RWPE2 (cell line): ENCODE measurements at regions not wholly inside any gene's neighbourhood (a gene's known extent, or its start where the extent isn't known, plus 50 kb on each side); places are given as distances from the start of the nearest gene placed in this dataset.

Source experiments
- ATAC-seq: fragments of 200-7000 bp; cut with Tn5 transposase; 3 replicates; pipeline ENCODE4 v1.9.1; 2021; ENCODE audit warnings: low read depth
- DNase-seq: peaks from one replicate; pipeline ENCODE4 v3.0.0-alpha.2; 2020; ENCODE audit warnings: low spot score
- H3K27ac ChIP-seq: fragments of 450-650 bp; 2 replicates; pipeline ENCODE4 v1.5.1; 2017; ENCODE audit warnings: mild to moderate bottlenecking; ENCODE audit not compliant: poor library complexity, severe bottlenecking
- H3K27me3 ChIP-seq: fragments of 250-450 bp; sonication (Bioruptor Pico); 2 replicates; pipeline ENCODE4 v1.5.1; 2021; ENCODE audit warnings: mild to moderate bottlenecking, moderate library complexity; ENCODE audit not compliant: insufficient read depth, poor library complexity, severe bottlenecking
- H3K36me3 ChIP-seq: fragments of 250-450 bp; sonication (Bioruptor Pico); 2 replicates; pipeline ENCODE4 v1.5.1; 2020; ENCODE audit warnings: low read depth, mild to moderate bottlenecking, moderate library complexity
- H3K4me1 ChIP-seq: fragments of 250-450 bp; sonication (Bioruptor Pico); 2 replicates; pipeline ENCODE4 v1.5.1; 2021; ENCODE audit warnings: mild to moderate bottlenecking, moderate library complexity; ENCODE audit not compliant: insufficient read depth, poor library complexity, severe bottlenecking
- H3K4me3 ChIP-seq: fragments of 250-450 bp; sonication (Bioruptor Pico); 2 replicates; pipeline ENCODE4 v1.5.1; 2021; ENCODE audit warnings: mild to moderate bottlenecking, moderate library complexity; ENCODE audit not compliant: severe bottlenecking
- H3K9me3 ChIP-seq: fragments of 250-450 bp; sonication (Bioruptor Pico); 2 replicates; pipeline ENCODE4 v1.5.1; 2021; ENCODE audit warnings: mild to moderate bottlenecking, moderate library complexity; ENCODE audit not compliant: severe bottlenecking
- TF ChIP-seq, protein P1 (sequence below): fragments of 450-650 bp; IDR thresholded peaks from one replicate; pipeline ENCODE4 v1.5.1; 2017; ENCODE audit warnings: mild to moderate bottlenecking, moderate library complexity; ENCODE audit not compliant: poor library complexity, severe bottlenecking

DNA sequence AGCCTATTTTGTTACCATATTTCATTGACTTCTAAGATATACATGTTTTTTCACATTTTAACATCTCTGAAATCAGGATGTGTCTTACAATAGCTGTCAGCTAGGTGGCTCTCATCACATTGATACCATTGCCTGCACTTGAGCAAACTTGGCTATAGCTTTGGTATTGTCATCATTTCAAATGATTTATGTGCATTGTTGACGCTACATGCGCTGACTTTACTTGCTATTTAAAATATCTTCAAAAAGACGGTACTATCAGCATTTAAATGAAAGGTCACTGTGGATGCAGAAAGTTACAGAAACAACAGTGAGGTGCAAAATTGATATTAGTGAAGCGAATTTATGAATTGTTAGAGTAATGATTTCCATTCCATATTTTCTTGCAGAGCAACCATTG lies 54.0 kb upstream of the ABHD2 start:
- ATAC-seq (peak; percentile 67), DNase-seq (no peak)
- Histone ChIP-seq H3K36me3 (no peaks in the 10 kb centered on the region), H3K27ac (no peak overlapping the region), H3K27me3 (no peaks in the 10 kb centered on the region), H3K4me1 (no peaks in the 10 kb centered on the region), H3K9me3 (no peaks in the 10 kb centered on the region), H3K4me3 (no peak overlapping the region)
- TF ChIP-seq, protein P1, sequence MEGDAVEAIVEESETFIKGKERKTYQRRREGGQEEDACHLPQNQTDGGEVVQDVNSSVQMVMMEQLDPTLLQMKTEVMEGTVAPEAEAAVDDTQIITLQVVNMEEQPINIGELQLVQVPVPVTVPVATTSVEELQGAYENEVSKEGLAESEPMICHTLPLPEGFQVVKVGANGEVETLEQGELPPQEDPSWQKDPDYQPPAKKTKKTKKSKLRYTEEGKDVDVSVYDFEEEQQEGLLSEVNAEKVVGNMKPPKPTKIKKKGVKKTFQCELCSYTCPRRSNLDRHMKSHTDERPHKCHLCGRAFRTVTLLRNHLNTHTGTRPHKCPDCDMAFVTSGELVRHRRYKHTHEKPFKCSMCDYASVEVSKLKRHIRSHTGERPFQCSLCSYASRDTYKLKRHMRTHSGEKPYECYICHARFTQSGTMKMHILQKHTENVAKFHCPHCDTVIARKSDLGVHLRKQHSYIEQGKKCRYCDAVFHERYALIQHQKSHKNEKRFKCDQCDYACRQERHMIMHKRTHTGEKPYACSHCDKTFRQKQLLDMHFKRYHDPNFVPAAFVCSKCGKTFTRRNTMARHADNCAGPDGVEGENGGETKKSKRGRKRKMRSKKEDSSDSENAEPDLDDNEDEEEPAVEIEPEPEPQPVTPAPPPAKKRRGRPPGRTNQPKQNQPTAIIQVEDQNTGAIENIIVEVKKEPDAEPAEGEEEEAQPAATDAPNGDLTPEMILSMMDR: peak; percentile 87

DNA sequence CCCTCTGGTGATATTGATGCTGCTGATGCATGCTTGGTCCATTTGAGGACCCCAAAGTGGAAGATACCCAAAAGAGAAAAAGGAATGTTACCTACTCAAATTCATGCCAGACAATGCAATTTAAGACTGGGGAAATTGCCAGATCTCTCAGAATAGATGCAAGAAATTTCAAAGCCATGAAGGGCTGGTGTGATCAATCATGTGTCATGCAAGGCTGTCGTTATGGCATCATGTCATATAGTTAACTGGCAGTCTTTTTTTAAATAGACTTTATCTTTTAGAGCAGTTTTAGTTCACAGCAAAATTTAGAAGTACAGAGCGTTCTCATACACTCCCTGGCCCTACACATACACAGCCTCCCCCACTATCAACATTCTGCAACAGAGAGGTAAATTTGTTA lies 53.1 kb upstream of the ABHD2 start:
- DNase-seq (no peak), ATAC-seq (no peak)
- Histone ChIP-seq H3K4me3 (no peak overlapping the region), H3K4me1 (no peaks in the 10 kb centered on the region), H3K27ac (no peak overlapping the region), H3K27me3 (no peaks in the 10 kb centered on the region), H3K36me3 (no peaks in the 10 kb centered on the region), H3K9me3 (no peaks in the 10 kb centered on the region)
- TF ChIP-seq, protein P1: no peak

DNA sequence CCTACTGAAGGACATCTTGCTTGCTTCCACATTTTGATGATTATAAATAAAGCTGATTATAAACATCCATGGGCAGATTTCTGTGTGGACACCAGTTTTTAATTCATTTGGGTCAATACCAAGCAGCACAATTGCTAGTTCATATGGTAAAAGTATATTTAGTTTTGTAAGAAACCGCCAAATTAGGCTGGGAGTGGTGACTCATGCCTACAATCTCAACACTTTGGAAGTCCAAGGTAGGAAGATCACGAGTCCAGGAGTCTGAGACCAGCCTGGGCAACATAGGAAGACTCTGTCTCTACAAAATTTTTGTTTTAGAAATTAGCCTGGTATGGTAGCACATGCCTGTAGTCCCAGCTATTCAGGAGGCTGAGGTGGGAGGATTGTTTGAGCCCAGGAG lies 52.6 kb upstream of the ABHD2 start:
- DNase-seq (no peak), ATAC-seq (no peak)
- TF ChIP-seq, protein P1: no peak
- Histone ChIP-seq H3K4me3 (no peak overlapping the region), H3K9me3 (no peaks in the 10 kb centered on the region), H3K36me3 (no peaks in the 10 kb centered on the region), H3K4me1 (no peaks in the 10 kb centered on the region), H3K27me3 (no peaks in the 10 kb centered on the region), H3K27ac (no peak overlapping the region)

DNA sequence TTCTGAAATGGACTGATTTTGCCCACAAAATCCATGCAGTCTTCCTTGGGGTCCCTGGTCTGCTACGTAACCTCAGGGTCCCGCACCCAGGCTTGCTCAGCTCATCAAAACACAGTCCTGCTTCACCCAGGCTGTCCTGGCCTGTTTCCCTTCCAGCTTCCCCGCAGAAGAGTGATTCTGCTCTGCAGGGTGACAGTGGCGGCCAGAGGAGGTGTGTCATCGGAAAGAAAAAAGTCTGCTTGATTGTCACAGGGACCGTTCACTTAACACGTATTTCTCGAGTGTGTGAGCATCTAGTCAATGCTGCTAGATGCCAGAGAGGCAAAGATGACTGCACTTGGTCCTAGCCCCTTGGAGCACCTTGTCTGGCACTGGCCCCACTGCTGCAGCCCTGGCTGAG lies 50.1 kb upstream of the ABHD2 start:
- peak; percentile 39 for DNase-seq
- Histone ChIP-seq H3K36me3 (no peaks in the 10 kb centered on the region), H3K27me3 (no peaks in the 10 kb centered on the region), H3K27ac (no peak overlapping the region), H3K4me1 (no peaks in the 10 kb centered on the region), H3K4me3 (no peak overlapping the region), H3K9me3 (no peaks in the 10 kb centered on the region)
- no peak for ATAC-seq
- TF ChIP-seq, protein P1: no peak
